ENCODE measurements at regions not wholly inside any gene's neighbourhood (a gene's known extent, or its start where the extent isn't known, plus 50 kb on each side); places are given as distances from the start of the nearest gene placed in this dataset.

DNA sequence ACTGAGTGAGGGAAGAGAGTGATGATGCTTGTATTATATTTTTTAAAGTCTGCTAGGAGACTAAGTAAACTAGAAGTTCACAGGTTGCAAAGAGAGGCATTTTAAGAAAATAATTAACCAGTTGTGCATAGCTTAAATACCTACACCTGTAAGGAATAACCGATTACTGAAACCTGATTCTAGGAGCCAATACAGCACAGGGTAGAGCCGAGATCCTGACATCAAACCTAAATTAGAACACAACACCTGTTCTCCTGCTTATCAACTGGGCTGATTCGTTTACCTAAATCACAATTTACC lies 54.8 kb downstream of the EPRS1 start:
- no peak for TF ChIP-seq EP300 (IDR thresholded peaks at IDR 0.05; ENCODE audit: borderline replicate concordance in 1 of 2, control insufficient read depth in 1 of 2, low read depth in 2 of 2, low read length in 2 of 2)
- TF ChIP-seq POLR2A (IDR thresholded peaks at IDR 0.05; ENCODE audit: low read depth, low read length) = no peak
- no peak for TF ChIP-seq POLR2AphosphoS5 (IDR thresholded peaks at IDR 0.05; ENCODE audit: low read length)
- TF ChIP-seq, protein P1, sequence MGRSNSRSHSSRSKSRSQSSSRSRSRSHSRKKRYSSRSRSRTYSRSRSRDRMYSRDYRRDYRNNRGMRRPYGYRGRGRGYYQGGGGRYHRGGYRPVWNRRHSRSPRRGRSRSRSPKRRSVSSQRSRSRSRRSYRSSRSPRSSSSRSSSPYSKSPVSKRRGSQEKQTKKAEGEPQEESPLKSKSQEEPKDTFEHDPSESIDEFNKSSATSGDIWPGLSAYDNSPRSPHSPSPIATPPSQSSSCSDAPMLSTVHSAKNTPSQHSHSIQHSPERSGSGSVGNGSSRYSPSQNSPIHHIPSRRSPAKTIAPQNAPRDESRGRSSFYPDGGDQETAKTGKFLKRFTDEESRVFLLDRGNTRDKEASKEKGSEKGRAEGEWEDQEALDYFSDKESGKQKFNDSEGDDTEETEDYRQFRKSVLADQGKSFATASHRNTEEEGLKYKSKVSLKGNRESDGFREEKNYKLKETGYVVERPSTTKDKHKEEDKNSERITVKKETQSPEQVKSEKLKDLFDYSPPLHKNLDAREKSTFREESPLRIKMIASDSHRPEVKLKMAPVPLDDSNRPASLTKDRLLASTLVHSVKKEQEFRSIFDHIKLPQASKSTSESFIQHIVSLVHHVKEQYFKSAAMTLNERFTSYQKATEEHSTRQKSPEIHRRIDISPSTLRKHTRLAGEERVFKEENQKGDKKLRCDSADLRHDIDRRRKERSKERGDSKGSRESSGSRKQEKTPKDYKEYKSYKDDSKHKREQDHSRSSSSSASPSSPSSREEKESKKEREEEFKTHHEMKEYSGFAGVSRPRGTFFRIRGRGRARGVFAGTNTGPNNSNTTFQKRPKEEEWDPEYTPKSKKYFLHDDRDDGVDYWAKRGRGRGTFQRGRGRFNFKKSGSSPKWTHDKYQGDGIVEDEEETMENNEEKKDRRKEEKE (IDR thresholded peaks at IDR 0.05) = no peak
- TF ChIP-seq ETV6 (conservative IDR thresholded peaks at IDR 0.05 in 1 of 2, IDR thresholded peaks at IDR 0.05 in 1 of 2; ENCODE audit: borderline replicate concordance in 1 of 2, low read depth in 1 of 2) = no peak
- TF ChIP-seq, protein P2, sequence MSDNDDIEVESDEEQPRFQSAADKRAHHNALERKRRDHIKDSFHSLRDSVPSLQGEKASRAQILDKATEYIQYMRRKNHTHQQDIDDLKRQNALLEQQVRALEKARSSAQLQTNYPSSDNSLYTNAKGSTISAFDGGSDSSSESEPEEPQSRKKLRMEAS (IDR thresholded peaks at IDR 0.05; ENCODE audit: low read depth, low read length) = no peak
- TF ChIP-seq CEBPB (IDR thresholded peaks at IDR 0.05; ENCODE audit: borderline replicate concordance in 1 of 2, low read depth in 2 of 2, low read length in 2 of 2) = no peak
- TF ChIP-seq, protein P3, sequence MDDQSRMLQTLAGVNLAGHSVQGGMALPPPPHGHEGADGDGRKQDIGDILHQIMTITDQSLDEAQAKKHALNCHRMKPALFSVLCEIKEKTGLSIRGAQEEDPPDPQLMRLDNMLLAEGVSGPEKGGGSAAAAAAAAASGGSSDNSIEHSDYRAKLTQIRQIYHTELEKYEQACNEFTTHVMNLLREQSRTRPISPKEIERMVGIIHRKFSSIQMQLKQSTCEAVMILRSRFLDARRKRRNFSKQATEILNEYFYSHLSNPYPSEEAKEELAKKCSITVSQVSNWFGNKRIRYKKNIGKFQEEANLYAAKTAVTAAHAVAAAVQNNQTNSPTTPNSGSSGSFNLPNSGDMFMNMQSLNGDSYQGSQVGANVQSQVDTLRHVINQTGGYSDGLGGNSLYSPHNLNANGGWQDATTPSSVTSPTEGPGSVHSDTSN (IDR thresholded peaks at IDR 0.05; ENCODE audit: insufficient replicate concordance, low read depth, low read length) = no peak
- no peak for TF ChIP-seq CREM (IDR thresholded peaks at IDR 0.05; ENCODE audit: low read depth)
- TF ChIP-seq, protein P4, sequence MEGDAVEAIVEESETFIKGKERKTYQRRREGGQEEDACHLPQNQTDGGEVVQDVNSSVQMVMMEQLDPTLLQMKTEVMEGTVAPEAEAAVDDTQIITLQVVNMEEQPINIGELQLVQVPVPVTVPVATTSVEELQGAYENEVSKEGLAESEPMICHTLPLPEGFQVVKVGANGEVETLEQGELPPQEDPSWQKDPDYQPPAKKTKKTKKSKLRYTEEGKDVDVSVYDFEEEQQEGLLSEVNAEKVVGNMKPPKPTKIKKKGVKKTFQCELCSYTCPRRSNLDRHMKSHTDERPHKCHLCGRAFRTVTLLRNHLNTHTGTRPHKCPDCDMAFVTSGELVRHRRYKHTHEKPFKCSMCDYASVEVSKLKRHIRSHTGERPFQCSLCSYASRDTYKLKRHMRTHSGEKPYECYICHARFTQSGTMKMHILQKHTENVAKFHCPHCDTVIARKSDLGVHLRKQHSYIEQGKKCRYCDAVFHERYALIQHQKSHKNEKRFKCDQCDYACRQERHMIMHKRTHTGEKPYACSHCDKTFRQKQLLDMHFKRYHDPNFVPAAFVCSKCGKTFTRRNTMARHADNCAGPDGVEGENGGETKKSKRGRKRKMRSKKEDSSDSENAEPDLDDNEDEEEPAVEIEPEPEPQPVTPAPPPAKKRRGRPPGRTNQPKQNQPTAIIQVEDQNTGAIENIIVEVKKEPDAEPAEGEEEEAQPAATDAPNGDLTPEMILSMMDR (IDR thresholded peaks at IDR 0.05 in 2 of 3, conservative IDR thresholded peaks at IDR 0.05 in 1 of 3; ENCODE audit: control insufficient read depth in 2 of 3, extremely low read depth in 1 of 3, insufficient read depth in 1 of 3, low read depth in 3 of 3, low read length in 3 of 3) = no peak
- no peak for TF ChIP-seq SUPT20H (IDR thresholded peaks at IDR 0.05; ENCODE audit: borderline replicate concordance, control insufficient read depth, low read depth, low read length)
- no peak for TF ChIP-seq ZNF384 (IDR thresholded peaks at IDR 0.05; ENCODE audit: borderline replicate concordance, low read depth, low read length)
- no peak for TF ChIP-seq CHD4 (IDR thresholded peaks at IDR 0.05)

Data from GM12878 (cell line).